Islet precursor cell (in vitro differentiated cells): ENCODE measurements at regions not wholly inside any gene's neighbourhood (a gene's known extent, or its start where the extent isn't known, plus 50 kb on each side); places are given as distances from the start of the nearest gene placed in this dataset.
"Not testable (repeated sequence)": the region's sequence is repeated elsewhere in the genome, so short reads cannot be mapped to it uniquely, and the experiment has no call there.

Experiments used
- DNase-seq: peaks from one replicate; pipeline ENCODE4 v3.0.0-alpha.2; 2018

GRCh38 chr13:67619351-67619994 lies 389.3 kb upstream of the PCDH9 start:
- no peak for DNase-seq

GRCh38 chr13:67614579-67614978 lies 384.4 kb upstream of the PCDH9 start:
- no peak for DNase-seq

- no peak for DNase-seq
Measured at GRCh38 chr13:67614013-67614412, 383.9 kb upstream of the PCDH9 start.

- no peak for DNase-seq
Measured at GRCh38 chr13:67588607-67589006, 358.5 kb upstream of the PCDH9 start.

GRCh38 chr13:67577361-67577760 lies 347.2 kb upstream of the PCDH9 start:
- DNase-seq: no peak

GRCh38 chr13:67574320-67575233 lies 344.4 kb upstream of the PCDH9 start:
- DNase-seq: no peak

GRCh38 chr13:67568205-67568604 lies 338.1 kb upstream of the PCDH9 start:
- DNase-seq: no peak

GRCh38 chr13:67557642-67558241 lies 327.6 kb upstream of the PCDH9 start:
- no peak for DNase-seq

- DNase-seq: no peak
Measured at GRCh38 chr13:67557118-67557517, 327.0 kb upstream of the PCDH9 start.

- no peak for DNase-seq
Measured at GRCh38 chr13:67554746-67555452, 324.8 kb upstream of the PCDH9 start.

GRCh38 chr13:67554286-67554685 lies 324.1 kb upstream of the PCDH9 start:
- no peak for DNase-seq

- peak; percentile 65 for DNase-seq
Measured at GRCh38 chr13:67549331-67549730, 319.2 kb upstream of the PCDH9 start.

GRCh38 chr13:67538906-67539305 lies 308.8 kb upstream of the PCDH9 start:
- no peak for DNase-seq

GRCh38 chr13:67520886-67521285 lies 290.8 kb upstream of the PCDH9 start:
- DNase-seq: no peak

- no peak for DNase-seq
Measured at GRCh38 chr13:67519356-67519755, 289.2 kb upstream of the PCDH9 start.

GRCh38 chr13:67518785-67519184 lies 288.6 kb upstream of the PCDH9 start:
- DNase-seq: no peak

- DNase-seq: no peak
Measured at GRCh38 chr13:67515895-67516294, 285.8 kb upstream of the PCDH9 start.

GRCh38 chr13:67509018-67509417 lies 278.9 kb upstream of the PCDH9 start:
- no peak for DNase-seq

- DNase-seq: not testable (repeated sequence)
Measured at GRCh38 chr13:67508275-67508674, 278.1 kb upstream of the PCDH9 start.

GRCh38 chr13:67506407-67506806 lies 276.3 kb upstream of the PCDH9 start:
- no peak for DNase-seq

- no peak for DNase-seq
Measured at GRCh38 chr13:67505376-67505775, 275.2 kb upstream of the PCDH9 start.

GRCh38 chr13:67498948-67499347 lies 268.8 kb upstream of the PCDH9 start:
- DNase-seq: no peak

GRCh38 chr13:67493835-67494234 lies 263.7 kb upstream of the PCDH9 start:
- no peak for DNase-seq
